HEK293T (cell line): ENCODE measurements at regions not wholly inside any gene's neighbourhood (a gene's known extent, or its start where the extent isn't known, plus 50 kb on each side); places are given as distances from the start of the nearest gene placed in this dataset.

ENCODE experiments used
- ARNT ChIP-seq: fragments of 450-650 bp; IDR thresholded peaks from 2 replicates; pipeline ENCODE4 v1.6.1; 2017; ENCODE audit warnings: mild to moderate bottlenecking
- FOXM1 ChIP-seq: fragments of 450-650 bp; IDR thresholded peaks from 2 replicates; pipeline ENCODE4 v1.6.1; 2017; ENCODE audit warnings: mild to moderate bottlenecking, borderline replicate concordance
- L3MBTL2 ChIP-seq: fragments of 450-650 bp; conservative IDR thresholded peaks from 2 replicates; pipeline ENCODE4 v1.6.1; 2016; ENCODE audit warnings: mild to moderate bottlenecking
- NFRKB ChIP-seq: fragments of 450-650 bp; IDR thresholded peaks from 2 replicates; pipeline ENCODE4 v1.6.1; 2016; ENCODE audit warnings: mild to moderate bottlenecking, moderate library complexity
- SP1 ChIP-seq: fragments of 450-650 bp; IDR thresholded peaks from 2 replicates; pipeline ENCODE4 v1.6.1; 2017

GRCh38 chr3:78517965-78518364, 1249.8 kb downstream of the ROBO1 start:
- no peak for TF ChIP-seq FOXM1
- no peak for TF ChIP-seq L3MBTL2
- no peak for TF ChIP-seq NFRKB
- TF ChIP-seq ARNT = no peak
- TF ChIP-seq SP1 = no peak
